ENCODE measurements at regions not wholly inside any gene's neighbourhood (a gene's known extent, or its start where the extent isn't known, plus 50 kb on each side); places are given as distances from the start of the nearest gene placed in this dataset.

DNA sequence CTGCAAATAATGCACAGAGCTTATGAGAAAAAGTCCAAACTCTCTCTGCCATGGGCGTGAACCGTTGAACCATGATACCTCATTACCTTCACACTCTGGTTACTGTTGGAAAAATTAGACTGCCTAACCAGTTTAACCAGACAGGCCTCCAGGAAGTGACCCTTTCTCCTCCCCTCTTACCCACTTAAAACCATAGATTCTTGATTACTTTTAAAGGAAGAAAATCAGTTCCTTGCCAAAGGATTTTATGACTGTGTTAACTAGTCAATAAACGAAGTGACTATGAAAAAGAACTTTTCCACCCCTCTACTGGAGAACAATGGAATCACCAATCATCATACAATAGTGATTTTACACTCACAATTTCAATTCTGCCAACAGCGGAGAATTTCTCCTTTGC lies 254.0 kb upstream of the ATP2B1 start:
- TF ChIP-seq POLR2A (IDR thresholded peaks at IDR 0.05) (no peak), POLR2AphosphoS5 (IDR thresholded peaks at IDR 0.05) (no peak)
- TF ChIP-seq, protein P1, sequence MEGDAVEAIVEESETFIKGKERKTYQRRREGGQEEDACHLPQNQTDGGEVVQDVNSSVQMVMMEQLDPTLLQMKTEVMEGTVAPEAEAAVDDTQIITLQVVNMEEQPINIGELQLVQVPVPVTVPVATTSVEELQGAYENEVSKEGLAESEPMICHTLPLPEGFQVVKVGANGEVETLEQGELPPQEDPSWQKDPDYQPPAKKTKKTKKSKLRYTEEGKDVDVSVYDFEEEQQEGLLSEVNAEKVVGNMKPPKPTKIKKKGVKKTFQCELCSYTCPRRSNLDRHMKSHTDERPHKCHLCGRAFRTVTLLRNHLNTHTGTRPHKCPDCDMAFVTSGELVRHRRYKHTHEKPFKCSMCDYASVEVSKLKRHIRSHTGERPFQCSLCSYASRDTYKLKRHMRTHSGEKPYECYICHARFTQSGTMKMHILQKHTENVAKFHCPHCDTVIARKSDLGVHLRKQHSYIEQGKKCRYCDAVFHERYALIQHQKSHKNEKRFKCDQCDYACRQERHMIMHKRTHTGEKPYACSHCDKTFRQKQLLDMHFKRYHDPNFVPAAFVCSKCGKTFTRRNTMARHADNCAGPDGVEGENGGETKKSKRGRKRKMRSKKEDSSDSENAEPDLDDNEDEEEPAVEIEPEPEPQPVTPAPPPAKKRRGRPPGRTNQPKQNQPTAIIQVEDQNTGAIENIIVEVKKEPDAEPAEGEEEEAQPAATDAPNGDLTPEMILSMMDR (IDR thresholded peaks at IDR 0.05 in 8 of 11, conservative IDR thresholded peaks at IDR 0.05 in 3 of 11), result peak in 3 of 11 experiments; percentile 14 to 26 (median 19)

Measured in spleen (tissue), 7 donors.